ENCODE measurements at regions not wholly inside any gene's neighbourhood (a gene's known extent, or its start where the extent isn't known, plus 50 kb on each side); places are given as distances from the start of the nearest gene placed in this dataset.

DNA sequence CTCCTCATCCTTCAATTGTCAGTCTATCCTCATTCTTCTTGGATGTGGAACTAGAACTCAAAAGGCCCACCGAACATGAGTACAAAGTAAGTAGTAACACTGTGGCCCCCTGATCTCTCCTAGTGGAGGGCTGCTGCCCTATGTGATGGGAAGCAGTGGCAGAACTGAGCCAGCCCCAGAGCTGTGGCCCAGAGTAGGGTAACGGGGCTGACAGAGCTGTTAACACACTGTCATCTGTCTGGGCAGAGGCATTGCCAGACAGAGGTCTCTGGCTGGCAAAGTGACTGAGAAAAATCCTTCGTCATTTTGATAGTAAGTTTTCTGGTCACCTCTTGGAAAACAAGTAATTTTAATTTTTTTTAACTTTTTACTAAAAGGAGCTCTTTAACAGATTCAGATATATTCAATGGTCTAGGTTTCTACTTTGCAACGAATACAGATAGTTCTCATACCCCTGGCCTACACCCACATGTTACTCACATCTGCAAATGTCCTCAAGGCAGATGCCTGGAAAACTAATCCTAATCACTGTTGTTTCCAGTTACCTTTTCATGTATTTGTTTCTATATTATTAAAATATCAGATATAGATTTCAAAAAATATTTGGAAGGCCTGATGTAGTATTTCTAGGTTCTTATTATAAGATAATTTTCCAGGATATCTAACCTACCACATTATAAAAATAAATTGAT is 588.7 kb downstream of the CPS1 start:
- Mint-ChIP-seq H3K27me3 (peaks cover 2% of the 10 kb centered on the region), H3K27ac (no peak overlapping the region), H3K36me3 (no peaks in the 10 kb centered on the region), H3K4me1 (no peaks in the 10 kb centered on the region), H3K9me3 (peaks cover 0 to 7% (median 2%) of the 10 kb centered on the region in 3 donors), H3K4me3 (no peak overlapping the region)

GRCh38 chr2:211149731-211150130 is 593.3 kb downstream of the CPS1 start:
- Mint-ChIP-seq H3K4me1 (no peaks in the 10 kb centered on the region), H3K9me3 (peaks cover 0 to 3% (median 0%) of the 10 kb centered on the region in 3 donors), H3K4me3 (no peak overlapping the region), H3K27me3 (peaks cover 2% of the 10 kb centered on the region), H3K27ac (no peak overlapping the region), H3K36me3 (no peaks in the 10 kb centered on the region)

- H3K27ac Mint-ChIP-seq: no peak overlapping the region
- H3K4me1 Mint-ChIP-seq: peaks cover 0 to 2% (median 0%) of the 10 kb centered on the region in 3 donors
- H3K27me3 Mint-ChIP-seq: no peaks in the 10 kb centered on the region
- H3K9me3 Mint-ChIP-seq: no peaks in the 10 kb centered on the region
- H3K4me3 Mint-ChIP-seq: no peak overlapping the region
- H3K36me3 Mint-ChIP-seq: no peaks in the 10 kb centered on the region
These were observed 600.8 kb downstream of the CPS1 start for GRCh38 chr2:211157211-211157610.

- Mint-ChIP-seq H3K9me3 (no peaks in the 10 kb centered on the region), H3K36me3 (no peaks in the 10 kb centered on the region), H3K4me1 (peaks cover 0 to 2% (median 0%) of the 10 kb centered on the region in 3 donors), H3K27ac (no peak overlapping the region), H3K4me3 (no peak overlapping the region), H3K27me3 (peaks cover 3% of the 10 kb centered on the region)
These were observed 601.6 kb downstream of the CPS1 start for GRCh38 chr2:211157856-211158463.

GRCh38 chr2:211159972-211160371 is 603.6 kb downstream of the CPS1 start:
- Mint-ChIP-seq H3K4me3 (no peak overlapping the region), H3K27ac (no peak overlapping the region), H3K36me3 (no peaks in the 10 kb centered on the region), H3K9me3 (no peaks in the 10 kb centered on the region), H3K27me3 (peaks cover 5% of the 10 kb centered on the region), H3K4me1 (peaks cover 0 to 2% (median 0%) of the 10 kb centered on the region in 3 donors)

- Mint-ChIP-seq H3K4me3 (no peak overlapping the region), H3K9me3 (no peaks in the 10 kb centered on the region), H3K27ac (no peak overlapping the region), H3K4me1 (peaks cover 0 to 2% (median 0%) of the 10 kb centered on the region in 3 donors), H3K36me3 (no peaks in the 10 kb centered on the region), H3K27me3 (peaks cover 5% of the 10 kb centered on the region)
These were observed 604.8 kb downstream of the CPS1 start for GRCh38 chr2:211161236-211161635.

DNA sequence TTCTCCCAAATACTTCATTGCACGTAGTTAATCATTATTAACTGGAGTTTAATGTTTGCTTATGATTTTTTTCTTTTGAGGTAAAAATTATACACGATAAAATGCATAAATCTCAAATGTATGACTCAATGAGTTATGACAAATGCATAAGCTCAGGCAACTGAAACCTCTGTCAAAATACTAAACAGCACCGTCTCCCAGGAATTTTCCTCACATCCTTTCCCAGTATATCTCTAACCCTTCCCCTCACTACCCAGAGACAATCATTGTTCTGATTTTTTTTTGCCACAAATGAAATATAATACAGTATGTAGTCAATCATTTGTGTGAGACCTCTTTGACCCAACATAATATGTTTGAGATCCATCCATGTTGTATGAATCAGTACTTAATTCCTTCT is 606.5 kb downstream of the CPS1 start:
- Mint-ChIP-seq H3K36me3 (no peaks in the 10 kb centered on the region), H3K27ac (no peak overlapping the region)

DNA sequence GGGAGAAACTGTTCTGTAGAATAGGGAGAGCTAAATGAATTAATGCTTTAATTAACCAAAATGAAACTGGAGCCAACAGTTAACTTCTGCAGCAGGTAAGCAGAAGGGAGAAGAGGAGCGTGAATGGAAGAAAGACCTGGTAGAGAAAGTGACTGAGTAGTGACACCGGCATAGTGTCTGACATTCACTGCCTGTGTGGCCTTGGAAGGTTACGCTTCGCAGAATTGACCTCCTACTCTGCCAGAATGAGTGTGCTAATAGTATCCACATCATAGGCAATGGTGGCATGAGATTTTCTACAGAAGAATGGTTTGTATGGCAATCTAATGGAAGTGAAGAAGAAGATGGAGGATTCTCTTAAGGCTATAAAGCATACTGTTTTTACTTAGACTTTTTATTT is 614.4 kb downstream of the CPS1 start:
- H3K9me3 Mint-ChIP-seq: peaks cover 0 to 3% (median 0%) of the 10 kb centered on the region in 3 donors
- no peak overlapping the region for H3K4me3 Mint-ChIP-seq
- H3K4me1 Mint-ChIP-seq: no peaks in the 10 kb centered on the region
- no peak overlapping the region for H3K27ac Mint-ChIP-seq
- no peaks in the 10 kb centered on the region for H3K27me3 Mint-ChIP-seq
- H3K36me3 Mint-ChIP-seq: no peaks in the 10 kb centered on the region

More for the DNA sequence above, 606.5 kb downstream of the CPS1 start:
- Mint-ChIP-seq H3K9me3 (no peaks in the 10 kb centered on the region), H3K27me3 (peaks cover 5% of the 10 kb centered on the region), H3K4me1 (peaks cover 0 to 2% (median 0%) of the 10 kb centered on the region in 3 donors), H3K4me3 (no peak overlapping the region)

DNA sequence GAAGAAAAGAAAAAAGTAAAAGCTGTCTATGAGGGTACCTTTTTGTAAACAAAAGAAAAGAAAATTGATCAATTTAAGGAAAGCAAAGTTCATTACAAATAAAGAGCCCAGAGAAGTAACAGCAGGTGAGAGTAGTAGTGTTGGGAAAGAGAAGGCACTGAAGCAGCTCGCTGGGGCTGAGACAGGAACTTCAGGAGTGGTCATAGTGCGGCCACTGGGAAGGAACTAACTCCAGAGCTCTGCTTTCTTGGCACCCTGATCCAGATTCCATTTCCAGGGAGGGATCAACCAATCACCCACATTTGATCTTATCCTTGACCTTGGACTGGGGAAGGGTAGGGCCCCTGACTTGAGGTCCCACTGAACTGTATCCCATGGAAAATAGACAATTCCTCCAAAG is 617.6 kb downstream of the CPS1 start:
- Mint-ChIP-seq H3K27me3 (no peaks in the 10 kb centered on the region), H3K4me3 (no peak overlapping the region), H3K9me3 (peaks cover 0 to 3% (median 0%) of the 10 kb centered on the region in 3 donors), H3K36me3 (no peaks in the 10 kb centered on the region), H3K27ac (no peak overlapping the region), H3K4me1 (no peaks in the 10 kb centered on the region)

- no peaks in the 10 kb centered on the region for H3K27me3 Mint-ChIP-seq
- H3K27ac Mint-ChIP-seq: no peak overlapping the region
- peaks cover 0 to 3% (median 0%) of the 10 kb centered on the region in 3 donors for H3K9me3 Mint-ChIP-seq
- H3K4me1 Mint-ChIP-seq: no peaks in the 10 kb centered on the region
- H3K4me3 Mint-ChIP-seq: no peak overlapping the region
- no peaks in the 10 kb centered on the region for H3K36me3 Mint-ChIP-seq
These were observed 618.2 kb downstream of the CPS1 start for GRCh38 chr2:211174631-211175030.

GRCh38 chr2:211175956-211176355 is 619.6 kb downstream of the CPS1 start:
- H3K27me3 Mint-ChIP-seq: no peaks in the 10 kb centered on the region

GRCh38 chr2:211176514-211177141 is 620.2 kb downstream of the CPS1 start:
- Mint-ChIP-seq H3K4me1 (no peaks in the 10 kb centered on the region), H3K36me3 (no peaks in the 10 kb centered on the region), H3K9me3 (peaks cover 0 to 3% (median 0%) of the 10 kb centered on the region in 3 donors), H3K27ac (no peak overlapping the region), H3K4me3 (no peak overlapping the region), H3K27me3 (no peaks in the 10 kb centered on the region)

More at GRCh38 chr2:211175956-211176355, 619.6 kb downstream of the CPS1 start:
- H3K36me3 Mint-ChIP-seq: no peaks in the 10 kb centered on the region
- no peak overlapping the region for H3K4me3 Mint-ChIP-seq
- no peak overlapping the region for H3K27ac Mint-ChIP-seq
- H3K4me1 Mint-ChIP-seq: no peaks in the 10 kb centered on the region
- peaks cover 0 to 3% (median 0%) of the 10 kb centered on the region in 3 donors for H3K9me3 Mint-ChIP-seq

GRCh38 chr2:211181626-211182025 is 625.2 kb downstream of the CPS1 start:
- H3K27ac Mint-ChIP-seq: no peak overlapping the region
- H3K36me3 Mint-ChIP-seq: no peaks in the 10 kb centered on the region
- no peak overlapping the region for H3K4me3 Mint-ChIP-seq
- no peaks in the 10 kb centered on the region for H3K4me1 Mint-ChIP-seq
- H3K9me3 Mint-ChIP-seq: peaks cover 0 to 2% (median 0%) of the 10 kb centered on the region in 3 donors
- peaks cover 1% of the 10 kb centered on the region for H3K27me3 Mint-ChIP-seq

DNA sequence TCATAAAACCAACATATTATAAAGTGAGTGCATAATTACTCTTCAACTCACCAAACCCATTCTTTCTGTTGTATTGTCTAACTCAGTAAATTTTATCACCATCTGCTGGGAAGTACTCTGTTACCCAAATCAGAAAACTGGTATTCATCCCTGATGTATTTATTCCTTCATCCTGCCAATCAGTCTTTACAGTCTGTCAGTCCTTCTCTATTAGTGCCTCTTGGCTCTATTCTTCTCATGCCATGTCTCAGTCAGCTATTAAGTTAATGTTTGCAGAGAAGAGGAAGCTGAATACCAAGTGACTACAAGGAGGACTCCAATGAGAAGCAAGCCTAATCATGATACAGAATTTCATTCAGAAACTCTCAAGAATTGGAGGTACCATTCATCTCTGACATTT is 631.2 kb downstream of the CPS1 start:
- H3K36me3 Mint-ChIP-seq: no peaks in the 10 kb centered on the region
- H3K4me3 Mint-ChIP-seq: no peak overlapping the region
- H3K4me1 Mint-ChIP-seq: no peaks in the 10 kb centered on the region
- peaks cover 0 to 2% (median 0%) of the 10 kb centered on the region in 3 donors for H3K9me3 Mint-ChIP-seq
- H3K27me3 Mint-ChIP-seq: peaks cover 1% of the 10 kb centered on the region
- H3K27ac Mint-ChIP-seq: no peak overlapping the region

GRCh38 chr2:211203986-211204385 is 647.6 kb downstream of the CPS1 start:
- no peak overlapping the region for H3K27ac Mint-ChIP-seq
- no peaks in the 10 kb centered on the region for H3K4me1 Mint-ChIP-seq
- no peak overlapping the region for H3K4me3 Mint-ChIP-seq
- peaks cover 0 to 2% (median 0%) of the 10 kb centered on the region in 3 donors for H3K9me3 Mint-ChIP-seq
- H3K36me3 Mint-ChIP-seq: no peaks in the 10 kb centered on the region
- no peaks in the 10 kb centered on the region for H3K27me3 Mint-ChIP-seq
